Kidney (tissue), 13 donors: ENCODE measurements at regions not wholly inside any gene's neighbourhood (a gene's known extent, or its start where the extent isn't known, plus 50 kb on each side); places are given as distances from the start of the nearest gene placed in this dataset.
A peak's percentile ranks its signal among the peaks of the same experiment; 100 is the strongest.

Experiments used
- DNase-seq, 5 donors: peaks; one replicate each; pipeline ENCODE4 v3.0.0-alpha.2; 2013 to 2020
- FAIRE-seq: peaks from 2 replicates; lab custom pipeline; 2012; peaks lifted over from hg19 to GRCh38; lab: Jason Lieb, UNC
- H3K27ac ChIP-seq, 2 donors: one replicate each; pipeline ENCODE4 v1.7.0; 2013; ENCODE audit warnings: low read depth in 2 of 2, low read length in 2 of 2, inconsistent platforms in 1 of 2
- H3K27me3 ChIP-seq: one replicate; pipeline ENCODE4 v1.7.1; 2013; ENCODE audit warnings: low read length, inconsistent platforms; ENCODE audit not compliant: control insufficient read depth, insufficient read depth
- H3K36me3 ChIP-seq, 3 donors: one replicate each; pipeline versions ENCODE4 v1.7.0 to v1.7.1; 2013; ENCODE audit warnings: low read length in 3 of 3, control low read depth in 1 of 3, inconsistent platforms in 1 of 3; ENCODE audit not compliant: insufficient read depth in 3 of 3, control insufficient read depth in 2 of 3
- H3K4me1 ChIP-seq, 3 donors: one replicate each; pipeline versions ENCODE4 v1.7.0 to v1.7.1; 2013; ENCODE audit warnings: low read length in 3 of 3, inconsistent platforms in 1 of 3, low read depth in 1 of 3; ENCODE audit not compliant: control insufficient read depth in 2 of 3, insufficient read depth in 2 of 3
- H3K4me3 ChIP-seq, 3 donors: one replicate each; pipeline versions ENCODE4 v1.7.0 to v1.8.1; 2013; ENCODE audit warnings: low read length in 3 of 3, control low read depth in 1 of 3, inconsistent platforms in 1 of 3
- H3K9ac ChIP-seq, 3 donors: one replicate each; pipeline versions ENCODE4 v1.7.0 to v1.7.1; 2013; ENCODE audit warnings: low read length in 3 of 3, control low read depth in 1 of 3, inconsistent platforms in 1 of 3
- H3K9me3 ChIP-seq, 3 donors: one replicate each; pipeline versions ENCODE4 v1.7.0 to v1.7.1; 2013; ENCODE audit warnings: low read length in 3 of 3, control low read depth in 1 of 3, inconsistent platforms in 1 of 3; ENCODE audit not compliant: control insufficient read depth in 2 of 3, insufficient read depth in 1 of 3
- CTCF ChIP-seq: IDR thresholded peaks from 3 replicates; pipeline ENCODE4 v1.5.1; 2012; ENCODE audit warnings: mild to moderate bottlenecking, moderate library complexity, borderline replicate concordance; ENCODE audit not compliant: insufficient read depth; ENCODE audit errors: extremely low read depth
- intact Hi-C: fragments of 100-400 bp; cut with DNase I; formaldehyde crosslinking; loops from one replicate; pipeline ENCODE4 v1.11.1; 2022
- donor health status: control.
- donor health status: control.
- donor health status: control.
- donor health status: control.
- donor health status: control.
- donor health status: DM: yes; HTN: yes; CAD: no.
- donor health status: Normal renal cell carcinoma (clear cell type).

DNA sequence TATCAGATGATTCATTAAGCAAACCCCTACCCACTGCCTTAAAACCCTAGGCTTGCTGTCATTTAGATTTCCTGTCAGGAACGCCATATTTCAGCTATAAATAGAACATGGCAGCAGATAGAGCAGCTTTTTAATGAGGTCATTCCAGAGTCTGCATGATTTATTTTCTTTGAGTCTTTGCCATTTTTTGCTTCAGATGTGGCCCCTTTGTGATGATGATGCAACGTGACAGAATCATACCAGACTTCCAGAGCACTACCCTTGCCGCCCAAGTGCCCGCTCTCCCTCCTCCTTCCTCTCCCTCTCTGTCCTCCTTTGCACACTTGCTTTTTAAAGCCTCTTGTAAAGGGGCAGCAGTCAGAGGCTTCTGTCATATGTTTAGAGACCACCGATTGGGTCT is 55.5 kb upstream of the TRIM67 start:
- TF ChIP-seq CTCF, result no peak
- H3K27ac ChIP-seq, result no peak overlapping the region
- H3K4me1 ChIP-seq, result no peaks in the 10 kb centered on the region
- no peaks in the 10 kb centered on the region for H3K36me3 ChIP-seq
- intact Hi-C loops, result no loop called here
- H3K27me3 ChIP-seq, result no peaks in the 10 kb centered on the region
- no peak overlapping the region for H3K9ac ChIP-seq
- no peak overlapping the region for H3K4me3 ChIP-seq
- H3K9me3 ChIP-seq, result no peaks in the 10 kb centered on the region
- FAIRE-seq (no peak), DNase-seq (peak in 2 of 5 donors; percentile 46 to 48)

DNA sequence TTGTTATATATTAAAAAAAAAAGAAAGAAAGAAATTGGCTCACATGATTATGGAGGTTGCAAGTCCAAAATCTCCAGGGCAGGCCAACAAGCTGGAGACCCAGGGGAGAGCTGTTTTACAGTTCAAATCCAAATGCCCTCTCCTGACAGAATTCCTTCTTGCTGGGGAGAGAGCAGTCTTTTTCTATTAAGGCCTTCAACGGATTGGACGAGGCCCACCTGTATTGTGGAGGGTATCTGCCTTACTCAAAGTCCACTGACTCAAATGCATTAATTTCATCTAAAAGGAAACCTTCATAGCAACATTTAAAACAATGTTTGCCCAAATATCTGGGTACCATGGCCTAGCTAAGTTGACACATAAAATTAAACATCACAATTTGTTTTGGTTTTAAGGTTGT is 56.9 kb upstream of the TRIM67 start:
- intact Hi-C loops, result no loop called here
- TF ChIP-seq CTCF, result no peak
- no peaks in the 10 kb centered on the region for H3K36me3 ChIP-seq
- no peak overlapping the region for H3K9ac ChIP-seq
- no peak overlapping the region for H3K27ac ChIP-seq
- H3K27me3 ChIP-seq, result no peaks in the 10 kb centered on the region
- FAIRE-seq (no peak), DNase-seq (no peak)
- peaks cover 0 to 2% (median 0%) of the 10 kb centered on the region in 3 donors for H3K4me1 ChIP-seq
- H3K9me3 ChIP-seq, result no peaks in the 10 kb centered on the region
- H3K4me3 ChIP-seq, result no peak overlapping the region

DNA sequence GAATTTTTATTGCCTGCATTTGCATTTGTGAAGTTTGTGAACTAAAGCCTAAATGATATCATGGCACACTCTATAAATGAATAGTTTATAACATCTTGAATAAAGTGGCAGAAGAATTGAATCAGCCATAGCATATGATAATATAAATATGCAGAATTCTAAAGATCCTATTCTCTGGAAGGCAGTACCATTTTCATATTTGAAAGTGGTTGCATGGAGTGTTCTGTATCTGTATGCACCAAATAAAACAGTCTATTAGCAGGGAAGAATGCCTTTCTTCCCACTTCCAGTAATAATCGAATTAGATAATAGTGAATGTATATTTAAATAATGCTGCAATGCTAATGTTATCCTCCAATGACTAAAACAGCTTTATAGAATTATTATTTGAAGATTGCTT is 57.9 kb upstream of the TRIM67 start:
- FAIRE-seq (no peak), DNase-seq (no peak)
- H3K36me3 ChIP-seq, result no peaks in the 10 kb centered on the region
- peaks cover 0 to 2% (median 0%) of the 10 kb centered on the region in 3 donors for H3K4me1 ChIP-seq
- H3K27me3 ChIP-seq, result no peaks in the 10 kb centered on the region
- no peak for TF ChIP-seq CTCF
- H3K27ac ChIP-seq, result no peak overlapping the region
- no peak overlapping the region for H3K9ac ChIP-seq
- no peak overlapping the region for H3K4me3 ChIP-seq
- H3K9me3 ChIP-seq, result no peaks in the 10 kb centered on the region
- intact Hi-C loops, result no loop called here
